ENCODE measurements at regions not wholly inside any gene's neighbourhood (a gene's known extent, or its start where the extent isn't known, plus 50 kb on each side); places are given as distances from the start of the nearest gene placed in this dataset.

DNA sequence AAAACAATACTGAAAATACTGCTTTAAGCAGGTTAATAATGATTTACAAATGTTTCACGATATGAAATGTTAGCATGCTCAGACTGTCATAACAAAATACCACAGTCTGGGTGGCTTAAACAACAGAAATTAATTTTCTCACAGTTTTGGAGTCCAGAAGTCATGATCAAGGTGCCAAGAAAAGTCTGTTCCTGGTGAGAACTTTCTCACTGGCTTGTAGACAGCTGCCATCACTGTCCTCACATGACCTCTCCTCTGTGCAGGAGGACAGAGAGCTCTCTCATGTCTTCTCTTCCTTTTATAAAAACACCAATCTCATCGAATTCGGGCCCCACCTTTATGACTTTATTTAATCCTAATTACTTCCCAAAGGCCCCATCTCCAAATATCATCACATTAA is 426.7 kb downstream of the KLHL13 start:
- TF ChIP-seq, protein P1, sequence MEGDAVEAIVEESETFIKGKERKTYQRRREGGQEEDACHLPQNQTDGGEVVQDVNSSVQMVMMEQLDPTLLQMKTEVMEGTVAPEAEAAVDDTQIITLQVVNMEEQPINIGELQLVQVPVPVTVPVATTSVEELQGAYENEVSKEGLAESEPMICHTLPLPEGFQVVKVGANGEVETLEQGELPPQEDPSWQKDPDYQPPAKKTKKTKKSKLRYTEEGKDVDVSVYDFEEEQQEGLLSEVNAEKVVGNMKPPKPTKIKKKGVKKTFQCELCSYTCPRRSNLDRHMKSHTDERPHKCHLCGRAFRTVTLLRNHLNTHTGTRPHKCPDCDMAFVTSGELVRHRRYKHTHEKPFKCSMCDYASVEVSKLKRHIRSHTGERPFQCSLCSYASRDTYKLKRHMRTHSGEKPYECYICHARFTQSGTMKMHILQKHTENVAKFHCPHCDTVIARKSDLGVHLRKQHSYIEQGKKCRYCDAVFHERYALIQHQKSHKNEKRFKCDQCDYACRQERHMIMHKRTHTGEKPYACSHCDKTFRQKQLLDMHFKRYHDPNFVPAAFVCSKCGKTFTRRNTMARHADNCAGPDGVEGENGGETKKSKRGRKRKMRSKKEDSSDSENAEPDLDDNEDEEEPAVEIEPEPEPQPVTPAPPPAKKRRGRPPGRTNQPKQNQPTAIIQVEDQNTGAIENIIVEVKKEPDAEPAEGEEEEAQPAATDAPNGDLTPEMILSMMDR (IDR thresholded peaks at IDR 0.05): no peak
- TF ChIP-seq POLR2A (IDR thresholded peaks at IDR 0.05; ENCODE audit: low read depth) (no peak), EP300 (IDR thresholded peaks at IDR 0.05) (no peak)

All from esophagus muscularis mucosa (tissue), 4 donors.